Neuronal stem cell (in vitro differentiated cells): ENCODE measurements at regions not wholly inside any gene's neighbourhood (a gene's known extent, or its start where the extent isn't known, plus 50 kb on each side); places are given as distances from the start of the nearest gene placed in this dataset.

Experiments used
- DNase-seq: peaks from one replicate; pipeline ENCODE4 v3.0.0-alpha.2; 2013; ENCODE audit warnings: low spot score
- H2AFZ ChIP-seq: one replicate; pipeline ENCODE4 v1.6.1; 2013; ENCODE audit warnings: mild to moderate bottlenecking, low read length, inconsistent platforms
- H2AK5ac ChIP-seq: 2 replicates; pipeline ENCODE4 v1.6.1; 2013; ENCODE audit warnings: low read depth, mild to moderate bottlenecking, inconsistent platforms, low read length, moderate library complexity, mixed read lengths
- H2BK120ac ChIP-seq: 2 replicates; pipeline ENCODE4 v1.6.1; 2013; ENCODE audit warnings: low read depth, mild to moderate bottlenecking, inconsistent platforms, low read length, moderate library complexity, mixed read lengths
- H2BK12ac ChIP-seq: one replicate; pipeline ENCODE4 v1.6.1; 2013; ENCODE audit warnings: low read length, inconsistent platforms
- H2BK15ac ChIP-seq: 2 replicates; pipeline ENCODE4 v1.6.1; 2013; ENCODE audit warnings: mild to moderate bottlenecking, low read length, inconsistent platforms, mixed read lengths
- H2BK5ac ChIP-seq: one replicate; pipeline ENCODE4 v1.6.1; 2013; ENCODE audit warnings: inconsistent platforms, mild to moderate bottlenecking, low read length, moderate library complexity
- H3K14ac ChIP-seq: one replicate; pipeline ENCODE4 v1.6.1; 2013; ENCODE audit warnings: low read length, inconsistent platforms
- H3K18ac ChIP-seq: 2 replicates; pipeline ENCODE4 v1.6.1; 2013; ENCODE audit warnings: low read length, inconsistent platforms
- H3K23ac ChIP-seq: 2 replicates; pipeline ENCODE4 v1.6.1; 2013; ENCODE audit warnings: low read depth, mild to moderate bottlenecking, mixed read lengths, low read length, inconsistent platforms; ENCODE audit not compliant: poor library complexity
- H3K27ac ChIP-seq: replicated peaks from 3 replicates; pipeline ENCODE4 v1.5.1; 2013; ENCODE audit warnings: low read length, inconsistent platforms
- H3K27me3 ChIP-seq, 3 experiments: 2 replicates each; pipeline ENCODE4 v1.6.1; 2013; ENCODE audit warnings: low read length in 3 of 3, mild to moderate bottlenecking in 2 of 3, inconsistent platforms in 1 of 3, low read depth in 1 of 3, mixed read lengths in 1 of 3, moderate library complexity in 1 of 3; ENCODE audit not compliant: control insufficient read depth in 3 of 3, insufficient read depth in 3 of 3
- H3K36me3 ChIP-seq, 2 donors: replicated peaks in 1 of 2; 2 replicates each; pipeline ENCODE4 v1.6.1; 2013; ENCODE audit warnings: low read length in 2 of 2; ENCODE audit not compliant: control insufficient read depth in 2 of 2, insufficient read depth in 2 of 2
- H3K4ac ChIP-seq: 2 replicates; pipeline ENCODE4 v1.6.1; 2013; ENCODE audit warnings: inconsistent platforms, mild to moderate bottlenecking, low read length, moderate library complexity
- H3K4me1 ChIP-seq, 2 donors: 1 replicate in 1 of 2; 2 replicates in 1 of 2; pipeline ENCODE4 v1.6.1; 2013; ENCODE audit warnings: low read length in 2 of 2, low read depth in 1 of 2; ENCODE audit not compliant: control insufficient read depth in 2 of 2, insufficient read depth in 1 of 2
- H3K4me2 ChIP-seq: one replicate; pipeline ENCODE4 v1.6.1; 2013; ENCODE audit warnings: mild to moderate bottlenecking, low read length, inconsistent platforms; ENCODE audit not compliant: insufficient read depth, poor library complexity, severe bottlenecking
- H3K4me3 ChIP-seq, 2 donors: 2 replicates each; pipeline ENCODE4 v1.5.1; 2013; ENCODE audit warnings: low read length in 2 of 2, mild to moderate bottlenecking in 2 of 2, inconsistent platforms in 1 of 2, moderate library complexity in 1 of 2
- H3K79me1 ChIP-seq: one replicate; pipeline ENCODE4 v1.6.1; 2013; ENCODE audit warnings: low read depth, mild to moderate bottlenecking, inconsistent platforms, low read length, moderate library complexity
- H3K9ac ChIP-seq: one replicate; pipeline ENCODE4 v1.6.1; 2013; ENCODE audit warnings: mild to moderate bottlenecking, low read depth, low read length, inconsistent platforms; ENCODE audit not compliant: poor library complexity
- H3K9me3 ChIP-seq, 2 donors: replicated peaks in 1 of 2; 2 replicates each; pipeline versions ENCODE3 to v1.6.1; 2013; ENCODE audit warnings: low read length in 2 of 2, mild to moderate bottlenecking in 2 of 2, inconsistent platforms in 1 of 2, low read depth in 1 of 2, mixed read lengths in 1 of 2, moderate library complexity in 1 of 2; ENCODE audit not compliant: control insufficient read depth in 2 of 2, insufficient read depth in 1 of 2
- H4K8ac ChIP-seq: one replicate; pipeline ENCODE4 v1.6.1; 2013; ENCODE audit warnings: low read depth, mild to moderate bottlenecking, inconsistent platforms, low read length, moderate library complexity
- H4K91ac ChIP-seq: one replicate; pipeline ENCODE4 v1.6.1; 2013; ENCODE audit warnings: low read length, low read depth, mild to moderate bottlenecking, inconsistent platforms; ENCODE audit not compliant: poor library complexity
- WGBS, 2 donors: extraction: QIAGEN DNeasy Blood & Tissue Kit; methylation state at CpG; one replicate each; pipeline ENCODE4 v1.1.7; 2013; ENCODE audit warnings: missing lambda C conversion rate in 2 of 2, mixed read lengths in 1 of 2; ENCODE audit not compliant: insufficient read length in 2 of 2, insufficient replicate concordance in 1 of 2; ENCODE audit errors: extremely low coverage in 2 of 2; 5-methylcytosine and 5-hydroxymethylcytosine counted together

- Histone ChIP-seq H3K27ac (no peak overlapping the region), H3K4ac (no peak overlapping the region), H3K4me3 (no peak overlapping the region), H3K79me1 (no peaks in the 10 kb centered on the region), H3K4me2 (no peak overlapping the region), H2BK5ac (no peak overlapping the region), H3K23ac (no peak overlapping the region), H2BK120ac (no peak overlapping the region), H4K8ac (no peak overlapping the region), H3K27me3 (no peaks in the 10 kb centered on the region), H2BK15ac (no peak overlapping the region), H3K14ac (no peak overlapping the region), H3K9ac (no peak overlapping the region), H3K9me3 (no peaks in the 10 kb centered on the region), H2AFZ (peak overlapping the region; percentile 42), H4K91ac (no peak overlapping the region), H2BK12ac (no peak overlapping the region), H2AK5ac (no peak overlapping the region), H3K36me3 (no peaks in the 10 kb centered on the region), H3K4me1 (no peaks in the 10 kb centered on the region), H3K18ac (no peak overlapping the region)
- no CpG with 5 or more reads among the region's 3 CpGs for WGBS, 2 donors
- no peak for DNase-seq
These were observed 79.9 kb upstream of the THSD7A start for GRCh38 chr7:11911900-11912299.

GRCh38 chr7:11914645-11915044, 82.6 kb upstream of the THSD7A start:
- Histone ChIP-seq H2BK5ac (no peak overlapping the region), H3K9me3 (peaks cover 0 to 2% of the 10 kb centered on the region in 2 donors), H3K36me3 (no peaks in the 10 kb centered on the region), H3K23ac (no peak overlapping the region), H3K27me3 (no peaks in the 10 kb centered on the region), H2AFZ (no peak overlapping the region), H3K18ac (no peak overlapping the region), H4K8ac (no peak overlapping the region), H3K79me1 (no peaks in the 10 kb centered on the region), H3K27ac (no peak overlapping the region), H3K4me3 (no peak overlapping the region), H4K91ac (no peak overlapping the region), H3K14ac (no peak overlapping the region), H2BK15ac (no peak overlapping the region), H3K4ac (no peak overlapping the region), H2BK120ac (no peak overlapping the region), H2AK5ac (no peak overlapping the region), H3K4me1 (no peaks in the 10 kb centered on the region), H3K4me2 (no peak overlapping the region), H2BK12ac (no peak overlapping the region), H3K9ac (no peak overlapping the region)
- no CpG with 5 or more reads among the region's 4 CpGs for WGBS, 2 donors
- DNase-seq = no peak

- H3K18ac ChIP-seq = no peak overlapping the region
- no peak overlapping the region for H3K14ac ChIP-seq
- H2BK5ac ChIP-seq = no peak overlapping the region
- no peaks in the 10 kb centered on the region for H3K27me3 ChIP-seq
- no peak overlapping the region for H3K27ac ChIP-seq
- no peak overlapping the region for H2BK120ac ChIP-seq
- no peak overlapping the region for H3K4me3 ChIP-seq
- no peak overlapping the region for H3K9ac ChIP-seq
- no peak overlapping the region for H2AFZ ChIP-seq
- no peaks in the 10 kb centered on the region for H3K79me1 ChIP-seq
- WGBS, 2 donors = no CpG with 5 or more reads among the region's 1 CpG
- H3K4ac ChIP-seq = no peak overlapping the region
- no peak overlapping the region for H2AK5ac ChIP-seq
- no peak overlapping the region for H4K91ac ChIP-seq
- no peak overlapping the region for H2BK12ac ChIP-seq
- no peak overlapping the region for H4K8ac ChIP-seq
- no peak for DNase-seq
- no peak overlapping the region for H3K4me2 ChIP-seq
- H3K4me1 ChIP-seq = no peaks in the 10 kb centered on the region
- H2BK15ac ChIP-seq = no peak overlapping the region
- H3K23ac ChIP-seq = no peak overlapping the region
- no peaks in the 10 kb centered on the region for H3K36me3 ChIP-seq
- no peaks in the 10 kb centered on the region for H3K9me3 ChIP-seq
These were observed 91.5 kb upstream of the THSD7A start for GRCh38 chr7:11923376-11923930.

DNA sequence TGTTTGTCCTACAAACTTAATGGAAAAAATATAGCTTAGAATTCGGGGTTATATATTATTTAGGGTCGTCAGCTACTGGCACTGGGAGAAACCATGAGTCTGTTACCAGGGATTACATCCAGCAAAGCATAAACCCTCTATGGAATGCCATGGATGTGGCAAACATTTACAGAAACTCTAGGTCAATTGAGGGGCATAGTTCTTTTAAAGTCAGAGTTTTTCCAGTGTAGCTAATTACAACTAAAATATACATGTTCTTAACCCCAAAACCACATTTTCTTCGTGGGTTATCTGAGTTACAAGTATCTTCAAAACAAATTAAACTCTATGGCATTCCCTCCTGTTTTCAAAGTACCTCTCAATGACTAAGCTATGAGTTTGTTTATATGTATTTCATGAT, 99.3 kb upstream of the THSD7A start:
- no CpG with 5 or more reads among the region's 3 CpGs for WGBS, 2 donors
- no peak overlapping the region for H3K18ac ChIP-seq
- no peaks in the 10 kb centered on the region for H3K4me1 ChIP-seq
- H3K27me3 ChIP-seq = no peaks in the 10 kb centered on the region
- no peak overlapping the region for H3K27ac ChIP-seq
- H3K23ac ChIP-seq = no peak overlapping the region
- no peak overlapping the region for H2AK5ac ChIP-seq
- H2BK12ac ChIP-seq = no peak overlapping the region
- H4K8ac ChIP-seq = no peak overlapping the region
- no peak overlapping the region for H3K4me3 ChIP-seq
- no peak overlapping the region for H3K4me2 ChIP-seq
- no peak overlapping the region for H2BK5ac ChIP-seq
- H3K79me1 ChIP-seq = no peaks in the 10 kb centered on the region
- no peak overlapping the region for H3K9ac ChIP-seq
- no peak overlapping the region for H3K4ac ChIP-seq
- no peak overlapping the region for H3K14ac ChIP-seq
- H2BK15ac ChIP-seq = no peak overlapping the region
- no peaks in the 10 kb centered on the region for H3K9me3 ChIP-seq
- H2BK120ac ChIP-seq = no peak overlapping the region
- no peaks in the 10 kb centered on the region for H3K36me3 ChIP-seq
- H4K91ac ChIP-seq = no peak overlapping the region
- no peak for DNase-seq
- H2AFZ ChIP-seq = no peak overlapping the region
